Stomach smooth muscle (tissue), 2 donors: ENCODE measurements at regions not wholly inside any gene's neighbourhood (a gene's known extent, or its start where the extent isn't known, plus 50 kb on each side); places are given as distances from the start of the nearest gene placed in this dataset.

Source experiments
- H3K27ac ChIP-seq: one replicate; pipeline ENCODE4 v1.7.0; 2013; ENCODE audit warnings: mild to moderate bottlenecking, low read length, inconsistent platforms
- H3K27me3 ChIP-seq, 2 donors: one replicate each; pipeline ENCODE4 v1.7.0; 2013; ENCODE audit warnings: low read length in 2 of 2; ENCODE audit not compliant: insufficient read depth in 2 of 2, control insufficient read depth in 1 of 2
- H3K36me3 ChIP-seq, 2 donors: one replicate each; pipeline ENCODE4 v1.7.0; 2013; ENCODE audit warnings: low read length in 2 of 2; ENCODE audit not compliant: control insufficient read depth in 2 of 2, insufficient read depth in 2 of 2
- H3K4me1 ChIP-seq: one replicate; pipeline ENCODE4 v1.7.0; 2013; ENCODE audit warnings: low read length; ENCODE audit not compliant: control insufficient read depth, insufficient read depth
- H3K4me3 ChIP-seq, 2 donors: one replicate each; pipeline ENCODE4 v1.7.0; 2013; ENCODE audit warnings: low read length in 2 of 2
- H3K9ac ChIP-seq, 2 donors: one replicate each; pipeline ENCODE4 v1.7.0; 2013; ENCODE audit warnings: low read length in 2 of 2, mild to moderate bottlenecking in 1 of 2
- H3K9me3 ChIP-seq, 2 donors: one replicate each; pipeline ENCODE4 v1.7.0; 2013; ENCODE audit warnings: low read length in 2 of 2; ENCODE audit not compliant: control insufficient read depth in 2 of 2
- donor health status: healthy.
- donor health status: Pancreatic carcinoma.

DNA sequence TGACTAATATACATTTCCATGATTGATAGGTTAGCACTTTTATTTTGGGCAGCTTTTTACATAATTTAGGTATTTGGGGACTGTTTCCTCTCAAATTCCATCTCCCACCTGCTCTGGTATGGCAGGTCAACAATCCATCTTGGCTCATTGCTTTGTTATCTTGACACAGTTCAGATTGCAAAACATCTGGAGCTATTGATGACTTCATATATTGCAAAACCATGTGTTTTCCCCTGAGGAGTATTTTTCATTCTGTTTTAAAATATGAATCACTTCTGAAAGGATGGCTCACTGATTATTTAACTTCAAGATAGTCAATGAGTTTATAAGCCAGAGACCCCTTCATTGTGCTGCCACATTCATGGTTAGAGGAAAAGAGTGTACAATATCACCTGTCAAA lies 1206.0 kb upstream of the C9orf72 start:
- no peaks in the 10 kb centered on the region for H3K4me1 ChIP-seq
- H3K9me3 ChIP-seq: no peaks in the 10 kb centered on the region
- H3K9ac ChIP-seq: no peak overlapping the region
- no peak overlapping the region for H3K4me3 ChIP-seq
- no peaks in the 10 kb centered on the region for H3K27me3 ChIP-seq
- no peak overlapping the region for H3K27ac ChIP-seq
- H3K36me3 ChIP-seq: no peaks in the 10 kb centered on the region

DNA sequence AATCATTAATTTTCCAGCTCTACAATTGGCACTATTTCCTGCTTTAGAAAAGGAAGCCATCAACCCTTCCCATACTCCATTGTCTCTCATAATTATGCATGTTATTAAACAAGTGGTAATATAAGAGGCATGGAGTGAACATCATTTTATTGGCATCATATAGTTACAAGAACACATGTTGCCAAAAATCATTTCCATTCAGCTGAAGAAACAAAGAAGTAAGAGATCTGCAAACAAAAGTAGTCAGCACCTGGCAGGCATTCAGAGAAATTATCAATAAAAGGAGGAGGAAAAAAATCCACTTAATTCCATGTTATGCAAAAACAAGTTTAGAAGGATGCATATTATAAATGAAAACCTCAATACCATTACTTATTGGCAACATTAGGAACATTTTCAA lies 1208.2 kb upstream of the C9orf72 start:
- no peaks in the 10 kb centered on the region for H3K4me1 ChIP-seq
- H3K27ac ChIP-seq: no peak overlapping the region
- no peaks in the 10 kb centered on the region for H3K9me3 ChIP-seq
- no peak overlapping the region for H3K4me3 ChIP-seq
- H3K27me3 ChIP-seq: no peaks in the 10 kb centered on the region
- no peak overlapping the region for H3K9ac ChIP-seq
- no peaks in the 10 kb centered on the region for H3K36me3 ChIP-seq

DNA sequence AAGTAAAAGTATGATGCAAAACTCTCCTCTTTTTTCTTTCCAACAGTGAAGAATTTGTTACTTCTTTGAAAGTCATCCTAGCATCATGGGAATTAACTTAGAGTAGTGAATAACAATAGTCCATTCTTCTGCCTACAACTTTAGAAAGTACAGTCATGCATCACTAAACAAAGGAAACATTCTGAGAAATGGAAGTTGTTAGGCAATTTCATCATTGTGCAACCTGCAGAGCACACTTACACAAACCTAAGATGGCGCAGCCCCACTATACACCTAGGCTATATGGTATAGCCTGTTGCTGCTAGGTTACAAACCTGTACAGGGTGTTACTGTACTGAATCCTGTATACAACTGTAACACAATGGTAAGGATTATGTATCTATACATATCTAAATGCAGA lies 1209.3 kb upstream of the C9orf72 start:
- Histone ChIP-seq H3K27ac (no peak overlapping the region), H3K4me3 (no peak overlapping the region), H3K4me1 (no peaks in the 10 kb centered on the region), H3K27me3 (no peaks in the 10 kb centered on the region), H3K36me3 (no peaks in the 10 kb centered on the region), H3K9me3 (no peaks in the 10 kb centered on the region), H3K9ac (no peak overlapping the region)

- no peak overlapping the region for H3K4me3 ChIP-seq
- no peak overlapping the region for H3K27ac ChIP-seq
- H3K9me3 ChIP-seq: no peaks in the 10 kb centered on the region
- no peak overlapping the region for H3K9ac ChIP-seq
- H3K27me3 ChIP-seq: no peaks in the 10 kb centered on the region
- no peaks in the 10 kb centered on the region for H3K36me3 ChIP-seq
- H3K4me1 ChIP-seq: no peaks in the 10 kb centered on the region
Measured at GRCh38 chr9:28792716-28793115, 1219.4 kb upstream of the C9orf72 start.

- Histone ChIP-seq H3K27me3 (no peaks in the 10 kb centered on the region), H3K4me1 (no peaks in the 10 kb centered on the region), H3K9ac (no peak overlapping the region), H3K36me3 (no peaks in the 10 kb centered on the region), H3K9me3 (no peaks in the 10 kb centered on the region), H3K4me3 (no peak overlapping the region), H3K27ac (no peak overlapping the region)
Measured at GRCh38 chr9:28799876-28800275, 1226.6 kb upstream of the C9orf72 start.

DNA sequence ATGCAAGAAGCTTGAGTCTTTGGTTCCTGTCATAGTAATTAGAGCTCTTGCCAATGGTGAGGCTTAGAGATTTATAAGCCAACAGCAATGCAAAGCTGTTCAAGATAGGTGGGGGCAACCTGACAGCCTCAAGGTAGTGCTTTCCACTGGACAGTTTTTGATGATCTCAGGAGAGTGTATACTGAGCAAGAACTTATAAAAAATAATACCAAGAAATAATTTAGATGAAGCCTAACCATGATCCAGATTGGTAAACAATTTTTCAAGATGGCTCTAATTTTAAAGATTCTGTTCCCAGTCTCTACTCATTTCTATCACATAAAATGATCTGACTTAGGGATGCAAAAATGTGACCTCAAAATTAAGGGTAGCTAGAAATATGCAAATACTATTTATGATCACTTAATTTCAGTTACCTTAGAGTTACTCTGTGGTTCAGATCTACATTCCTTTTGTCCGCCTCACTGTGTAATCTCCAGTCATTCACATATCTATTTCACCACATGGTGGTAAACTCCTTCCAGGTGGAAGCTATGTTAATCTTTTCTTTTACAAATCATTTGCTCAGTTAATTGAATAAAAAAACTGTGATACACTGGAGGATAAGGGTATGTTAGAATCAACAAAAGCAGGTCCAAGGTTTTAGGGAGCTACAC lies 1228.0 kb upstream of the C9orf72 start:
- H3K9me3 ChIP-seq: no peaks in the 10 kb centered on the region
- no peaks in the 10 kb centered on the region for H3K4me1 ChIP-seq
- no peaks in the 10 kb centered on the region for H3K27me3 ChIP-seq
- H3K27ac ChIP-seq: no peak overlapping the region
- no peaks in the 10 kb centered on the region for H3K36me3 ChIP-seq
- no peak overlapping the region for H3K9ac ChIP-seq
- no peak overlapping the region for H3K4me3 ChIP-seq

- Histone ChIP-seq H3K4me1 (no peaks in the 10 kb centered on the region), H3K9me3 (no peaks in the 10 kb centered on the region), H3K9ac (no peak overlapping the region), H3K36me3 (no peaks in the 10 kb centered on the region), H3K4me3 (no peak overlapping the region), H3K27me3 (no peaks in the 10 kb centered on the region), H3K27ac (no peak overlapping the region)
Measured at GRCh38 chr9:28805197-28805596, 1231.9 kb upstream of the C9orf72 start.

DNA sequence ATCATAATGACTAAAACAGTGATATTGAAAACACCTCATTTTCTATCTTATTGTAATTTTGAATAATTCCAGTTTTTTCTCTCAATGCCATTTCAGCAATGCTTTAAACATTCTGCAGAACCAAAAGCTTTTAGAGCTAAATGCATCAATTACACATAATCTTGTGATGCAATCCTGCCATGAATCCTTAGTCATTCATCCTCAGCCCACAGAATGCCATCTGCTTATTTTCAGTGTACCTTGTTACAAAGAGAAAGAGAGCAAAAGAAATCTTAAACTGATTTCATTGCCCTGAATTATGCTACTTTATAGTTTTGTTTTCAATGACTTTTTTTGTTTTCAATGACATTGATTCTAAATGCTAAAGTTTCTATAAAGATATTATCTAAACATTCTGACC lies 1234.8 kb upstream of the C9orf72 start:
- Histone ChIP-seq H3K27me3 (no peaks in the 10 kb centered on the region), H3K36me3 (no peaks in the 10 kb centered on the region), H3K9ac (no peak overlapping the region), H3K4me3 (no peak overlapping the region), H3K9me3 (no peaks in the 10 kb centered on the region), H3K4me1 (no peaks in the 10 kb centered on the region), H3K27ac (no peak overlapping the region)

DNA sequence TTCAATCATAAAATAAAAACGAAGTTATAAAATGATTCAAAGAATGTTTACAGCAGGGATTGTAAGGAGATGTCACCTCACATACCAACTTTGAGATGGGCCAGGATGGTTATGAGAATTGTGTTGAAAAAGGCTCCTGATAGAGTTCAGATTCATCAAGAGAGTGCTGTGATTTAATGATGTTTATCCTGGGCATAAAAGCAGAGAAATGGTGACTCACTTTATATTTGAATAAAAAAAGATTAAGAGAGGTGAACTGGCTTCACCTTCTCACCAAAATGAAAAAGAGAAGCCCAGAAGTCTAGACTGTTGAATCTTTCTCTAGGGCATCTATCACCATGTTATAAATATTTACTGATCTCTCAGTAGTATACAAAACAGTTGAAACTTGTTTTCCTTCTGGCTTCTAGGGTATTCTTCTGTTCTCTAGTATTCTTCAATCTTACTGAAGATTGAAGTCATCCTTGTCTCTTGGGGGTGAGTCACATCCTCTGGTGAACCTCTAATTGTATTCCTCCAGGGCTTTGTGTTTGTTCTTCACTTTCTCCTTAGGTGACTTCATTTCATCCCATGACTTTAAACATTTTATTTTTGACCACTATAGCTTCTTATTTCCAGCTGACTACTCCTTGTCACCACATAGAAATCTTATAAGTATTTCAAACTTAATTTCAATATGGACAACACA lies 1237.3 kb upstream of the C9orf72 start:
- Histone ChIP-seq H3K27me3 (no peaks in the 10 kb centered on the region), H3K27ac (no peak overlapping the region), H3K36me3 (no peaks in the 10 kb centered on the region), H3K4me3 (no peak overlapping the region), H3K9me3 (no peaks in the 10 kb centered on the region), H3K4me1 (no peaks in the 10 kb centered on the region), H3K9ac (no peak overlapping the region)

DNA sequence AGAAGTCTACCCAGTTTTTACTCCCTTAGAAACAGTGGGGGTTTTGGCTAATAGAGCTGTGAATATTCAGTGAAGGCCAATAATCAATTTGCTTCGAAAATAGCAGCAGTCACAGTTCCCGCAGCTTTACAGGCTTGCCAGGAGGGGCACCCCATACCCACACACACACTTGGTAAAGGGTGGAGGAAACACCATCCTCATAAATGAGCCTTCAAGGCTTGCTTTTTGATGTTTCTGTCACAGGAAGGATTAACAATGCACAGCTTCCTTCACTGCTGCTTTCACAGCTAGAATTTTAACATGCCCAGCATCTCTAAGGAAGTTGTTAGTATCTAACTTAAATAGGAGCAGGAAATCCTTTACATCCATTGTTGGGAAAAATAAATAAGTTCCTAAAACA lies 1247.5 kb upstream of the C9orf72 start:
- H3K9me3 ChIP-seq: no peaks in the 10 kb centered on the region
- no peak overlapping the region for H3K27ac ChIP-seq
- H3K4me3 ChIP-seq: no peak overlapping the region
- no peaks in the 10 kb centered on the region for H3K4me1 ChIP-seq
- H3K27me3 ChIP-seq: no peaks in the 10 kb centered on the region
- no peaks in the 10 kb centered on the region for H3K36me3 ChIP-seq
- H3K9ac ChIP-seq: no peak overlapping the region

DNA sequence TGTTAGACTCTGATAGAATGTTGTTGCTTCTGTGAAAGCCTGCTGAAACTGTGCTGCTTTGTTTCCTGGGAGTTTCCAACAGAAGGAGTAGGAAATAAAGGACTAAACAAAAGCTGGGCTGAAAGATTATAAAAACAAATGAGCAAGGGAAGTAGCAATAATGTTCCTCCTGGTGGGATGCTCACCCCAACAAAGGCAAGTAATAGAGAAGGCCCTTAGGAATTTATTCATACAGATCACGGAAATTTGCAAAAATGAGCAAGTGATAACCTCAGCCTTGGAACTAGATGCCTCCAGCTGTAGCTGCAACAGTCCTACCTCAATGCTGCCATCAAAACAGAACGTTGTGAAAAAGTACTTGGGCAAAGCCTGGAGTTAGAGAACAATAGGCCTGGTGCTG lies 1248.0 kb upstream of the C9orf72 start:
- no peak overlapping the region for H3K4me3 ChIP-seq
- no peak overlapping the region for H3K9ac ChIP-seq
- H3K4me1 ChIP-seq: no peaks in the 10 kb centered on the region
- no peaks in the 10 kb centered on the region for H3K9me3 ChIP-seq
- no peaks in the 10 kb centered on the region for H3K36me3 ChIP-seq
- H3K27ac ChIP-seq: no peak overlapping the region
- no peaks in the 10 kb centered on the region for H3K27me3 ChIP-seq
